HG03342 (cell line): ENCODE measurements at regions not wholly inside any gene's neighbourhood (a gene's known extent, or its start where the extent isn't known, plus 50 kb on each side); places are given as distances from the start of the nearest gene placed in this dataset.

Experiments
- ATAC-seq: cut with Tn5 transposase; IDR thresholded peaks from one replicate; pipeline ENCODE4 v1.9.1; 2021; ENCODE audit warnings: mild to moderate bottlenecking, moderate library complexity; ENCODE audit not compliant: unreplicated experiment

GRCh38 chr2:150319658-150320555, 167.6 kb downstream of the RND3 start:
- ATAC-seq, result no peak

DNA sequence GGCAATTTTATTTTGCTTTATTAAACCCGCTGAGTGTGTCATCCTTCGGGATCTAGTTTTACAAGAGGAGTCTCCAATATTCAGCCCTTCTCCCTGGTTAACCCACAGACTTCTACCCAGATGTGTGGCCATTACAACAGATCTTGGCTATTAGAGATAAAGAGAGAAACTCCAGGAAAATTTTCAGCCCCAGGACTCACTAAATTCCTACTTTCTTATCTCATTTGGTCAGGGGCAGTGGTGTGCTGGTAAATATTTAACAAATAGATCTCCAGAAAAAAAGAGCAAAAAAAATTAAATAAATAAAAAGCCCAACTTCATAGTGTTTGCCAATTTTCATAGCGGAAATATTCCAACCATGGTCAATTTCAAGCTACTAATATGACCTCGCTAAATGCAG, 168.4 kb downstream of the RND3 start:
- ATAC-seq, result no peak

DNA sequence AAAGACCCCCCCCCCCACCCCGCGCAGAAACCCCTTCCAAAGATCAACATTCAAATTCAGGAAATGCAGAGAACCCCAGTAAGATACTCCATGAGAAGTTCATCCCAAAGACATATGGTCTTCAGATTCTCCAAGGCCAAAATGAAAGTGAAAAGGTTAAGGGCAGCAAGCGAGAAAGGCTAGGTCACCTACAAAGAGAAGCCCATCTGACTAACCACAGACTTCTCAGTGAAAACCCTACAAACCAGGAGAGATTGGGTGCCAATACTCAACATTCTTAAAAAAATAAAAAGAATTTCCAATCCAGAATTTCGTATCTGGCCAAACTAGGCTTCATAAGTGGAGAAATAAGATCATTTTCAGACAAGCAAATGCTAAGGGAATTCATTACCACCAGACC, 175.2 kb downstream of the RND3 start:
- ATAC-seq, result no peak

DNA sequence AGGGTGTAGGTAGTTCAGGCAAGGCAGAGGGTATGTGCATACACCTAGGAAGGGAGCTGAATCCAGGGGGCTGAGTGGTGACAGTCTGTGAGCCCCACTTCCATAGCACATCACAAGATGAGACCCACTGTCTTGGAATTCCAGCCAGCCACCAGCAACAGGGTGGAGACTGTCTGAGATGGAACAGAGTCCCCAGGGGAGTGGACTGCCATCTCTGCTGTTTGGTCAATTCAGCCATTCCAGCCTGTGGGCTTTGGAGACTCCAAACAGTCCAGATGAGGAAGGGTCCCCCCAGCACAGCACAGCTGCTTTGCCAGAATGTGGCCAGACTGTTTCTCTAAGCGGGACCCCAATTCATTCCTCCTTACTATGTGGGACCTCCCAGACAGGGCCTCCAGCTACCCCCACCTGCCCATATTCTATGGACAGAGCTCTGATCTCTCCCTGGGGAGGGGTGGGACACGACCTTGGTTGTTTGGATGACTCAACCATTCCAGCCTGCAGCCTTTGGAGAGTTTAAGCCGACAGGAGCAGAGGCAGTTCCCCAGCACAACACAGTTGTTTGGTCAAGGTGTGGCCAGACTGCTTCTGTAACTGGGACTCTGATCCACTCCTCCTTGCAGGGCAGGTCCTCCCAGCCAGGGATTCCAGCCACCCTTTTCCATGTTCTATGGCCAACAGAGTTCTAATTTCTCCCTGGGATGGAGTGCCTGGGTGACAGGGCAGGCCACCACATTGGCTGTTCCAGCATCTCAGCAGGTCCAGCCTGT, 178.0 kb downstream of the RND3 start:
- no peak for ATAC-seq

GRCh38 chr2:150307258-150307657, 180.2 kb downstream of the RND3 start:
- no peak for ATAC-seq

- no peak for ATAC-seq
Observed at GRCh38 chr2:150303281-150303680, 184.2 kb downstream of the RND3 start.

GRCh38 chr2:150298571-150299305, 188.7 kb downstream of the RND3 start:
- ATAC-seq, result no peak

DNA sequence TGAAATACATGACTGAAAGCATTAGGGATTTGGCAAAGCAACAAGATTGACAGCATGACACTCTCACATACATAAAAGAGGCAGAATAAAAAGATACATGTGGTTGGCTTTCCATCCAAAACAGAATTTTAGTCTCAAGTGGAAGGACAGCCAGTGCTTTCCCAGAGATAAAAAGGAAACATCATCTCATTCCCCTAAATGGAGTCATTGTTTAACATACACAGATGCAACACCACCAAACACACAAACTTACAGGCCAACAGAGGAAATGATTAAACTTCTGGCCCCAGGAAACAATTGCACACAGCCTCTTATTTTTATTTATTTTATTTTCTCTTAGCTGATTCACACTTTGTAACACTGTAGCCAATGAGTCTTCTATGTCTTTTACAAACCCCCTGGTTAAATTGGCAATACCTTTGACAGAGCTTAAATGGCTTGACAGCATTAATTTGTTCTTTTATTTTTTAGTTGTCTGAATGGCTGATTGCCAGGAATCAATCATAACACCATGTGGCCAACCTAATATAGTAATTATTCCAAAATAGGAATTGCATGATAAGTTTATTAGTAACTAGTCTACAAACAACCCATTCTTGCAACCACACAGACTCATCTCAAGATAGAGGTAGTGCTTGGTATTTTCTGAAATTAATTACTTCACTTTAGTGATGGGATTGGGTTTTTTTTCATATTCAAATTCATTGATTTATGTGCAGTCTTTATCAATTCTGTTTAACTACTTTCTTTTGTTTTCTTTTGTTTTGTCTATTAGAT, 190.5 kb downstream of the RND3 start:
- ATAC-seq, result no peak

DNA sequence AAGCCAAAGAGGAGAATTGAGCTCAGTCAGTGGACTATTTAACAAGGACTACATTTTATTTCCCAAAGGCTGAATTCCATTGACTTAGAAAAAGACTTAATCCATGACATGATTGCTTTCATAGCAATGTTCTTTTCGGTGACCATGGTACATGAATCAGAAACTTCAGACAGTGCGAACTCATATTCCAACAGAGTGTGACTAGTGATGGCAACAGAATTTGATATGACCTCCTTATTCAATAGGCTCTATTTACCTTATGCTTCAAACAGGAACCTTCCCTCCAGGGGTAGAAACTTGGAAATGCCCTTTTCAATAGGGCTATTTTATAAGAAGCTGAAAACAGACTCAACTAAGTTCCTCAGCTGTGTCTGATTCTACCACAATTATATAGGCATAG, 191.9 kb downstream of the RND3 start:
- no peak for ATAC-seq

GRCh38 chr2:150293771-150294170, 193.7 kb downstream of the RND3 start:
- ATAC-seq, result no peak

DNA sequence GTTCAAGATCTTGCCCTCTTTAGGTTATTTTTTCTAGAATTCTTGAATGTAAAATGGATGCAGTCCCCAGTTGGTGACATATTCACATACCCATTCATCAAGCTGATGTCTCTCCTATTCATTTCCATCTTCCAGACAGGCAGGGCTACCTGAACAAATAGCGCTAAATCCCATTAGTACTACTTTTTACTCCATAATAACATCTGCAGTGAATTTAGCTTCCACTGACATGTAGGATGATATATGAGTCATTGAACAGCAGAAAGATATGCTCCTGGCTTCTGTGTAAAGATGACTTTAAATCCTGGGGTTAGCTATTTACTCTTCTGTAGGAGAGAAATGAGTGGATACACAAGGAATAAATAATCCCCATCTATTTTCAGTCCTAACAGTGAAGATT, 194.7 kb downstream of the RND3 start:
- no peak for ATAC-seq

- no peak for ATAC-seq
Observed at GRCh38 chr2:150292192-150292591, 195.3 kb downstream of the RND3 start.

DNA sequence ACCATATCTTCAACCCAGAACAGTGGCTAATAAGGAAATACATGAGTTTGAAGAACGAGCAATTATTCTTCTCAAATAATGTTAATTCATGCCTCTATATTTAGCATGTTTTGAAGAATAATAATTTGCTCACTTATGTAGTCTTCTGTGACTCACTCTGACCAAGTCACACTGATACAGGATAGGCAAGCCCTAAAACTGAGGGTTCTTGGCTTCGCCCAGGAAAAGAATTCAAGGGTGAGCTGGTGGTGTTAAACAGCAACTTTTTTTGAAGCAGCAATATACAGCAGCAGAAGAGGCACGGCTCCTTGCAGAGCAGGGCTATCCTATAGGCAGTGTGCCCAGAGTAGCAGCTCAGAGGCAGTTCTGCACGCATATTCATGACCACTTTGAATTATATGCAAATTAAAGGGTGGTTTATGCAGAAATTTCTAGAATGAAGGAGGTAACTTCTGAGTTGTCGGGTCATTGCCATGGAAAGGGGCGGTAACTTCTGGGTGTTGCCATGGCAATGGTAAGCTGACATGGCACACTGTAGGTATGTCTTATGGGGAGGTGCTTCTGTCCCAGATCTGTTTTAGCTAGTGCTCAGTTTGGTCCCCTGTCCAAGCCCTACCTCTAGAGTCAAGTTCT, 200.6 kb downstream of the RND3 start:
- no peak for ATAC-seq

DNA sequence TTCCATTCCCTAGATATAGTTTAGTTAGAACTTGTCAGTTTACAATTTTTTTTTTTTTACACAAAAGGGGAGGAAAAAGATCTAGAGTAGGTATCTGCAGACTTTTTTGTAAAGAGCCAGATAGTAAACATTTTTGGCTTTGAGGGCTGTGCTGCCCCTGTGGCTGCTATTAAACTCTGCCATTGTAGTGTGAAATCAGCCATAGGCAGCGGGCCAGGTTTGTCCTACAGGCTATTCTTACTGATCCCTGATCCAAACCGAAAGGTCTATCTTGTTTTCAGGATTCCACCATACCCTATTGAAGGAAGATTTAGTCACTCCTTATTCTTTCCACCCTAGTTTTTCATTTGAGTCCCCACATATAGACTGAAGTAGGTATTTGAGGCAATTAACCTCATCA, 203.4 kb downstream of the RND3 start:
- ATAC-seq, result no peak

- ATAC-seq, result no peak
Observed at GRCh38 chr2:150282771-150283371, 204.6 kb downstream of the RND3 start.

DNA sequence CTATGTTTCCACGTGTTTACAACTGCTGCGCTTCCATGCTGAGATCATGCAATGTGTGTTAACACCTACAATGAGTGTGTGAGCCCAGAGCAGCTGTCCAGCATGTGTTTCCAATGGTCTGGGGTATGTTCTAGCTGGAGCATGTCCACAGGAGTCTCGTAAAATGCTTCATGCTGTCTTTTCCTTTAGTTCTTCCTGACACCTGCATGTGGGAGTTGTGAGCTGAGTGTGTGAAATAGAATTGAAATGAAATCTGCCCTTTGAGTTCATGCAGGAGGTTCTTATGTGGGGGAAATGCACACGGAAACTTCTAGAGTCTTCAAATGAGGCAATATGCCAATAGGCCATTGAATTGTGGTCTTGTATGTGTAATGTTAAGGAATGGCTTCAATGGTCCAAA, 205.1 kb downstream of the RND3 start:
- no peak for ATAC-seq

DNA sequence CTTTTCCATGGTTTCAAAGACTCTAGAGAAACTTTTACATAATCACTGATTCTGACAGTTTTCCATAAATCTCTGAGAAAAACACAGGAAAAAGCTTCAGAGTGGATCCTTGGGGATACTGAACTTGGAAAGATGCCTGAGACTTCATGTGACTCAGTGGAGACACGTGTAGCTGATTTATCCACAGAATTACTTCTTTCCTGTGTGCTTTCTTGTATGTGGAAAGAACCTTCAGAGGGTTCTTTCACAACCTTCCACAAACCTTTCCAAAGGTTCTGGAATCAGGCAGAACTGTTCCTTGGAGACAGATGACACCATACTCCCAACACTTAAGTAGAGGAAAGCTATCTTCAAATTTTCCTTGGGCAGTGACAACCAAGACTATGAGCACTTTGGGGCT, 207.2 kb downstream of the RND3 start:
- ATAC-seq, result no peak

- ATAC-seq, result no peak
Observed at GRCh38 chr2:150279686-150280085, 207.8 kb downstream of the RND3 start.

DNA sequence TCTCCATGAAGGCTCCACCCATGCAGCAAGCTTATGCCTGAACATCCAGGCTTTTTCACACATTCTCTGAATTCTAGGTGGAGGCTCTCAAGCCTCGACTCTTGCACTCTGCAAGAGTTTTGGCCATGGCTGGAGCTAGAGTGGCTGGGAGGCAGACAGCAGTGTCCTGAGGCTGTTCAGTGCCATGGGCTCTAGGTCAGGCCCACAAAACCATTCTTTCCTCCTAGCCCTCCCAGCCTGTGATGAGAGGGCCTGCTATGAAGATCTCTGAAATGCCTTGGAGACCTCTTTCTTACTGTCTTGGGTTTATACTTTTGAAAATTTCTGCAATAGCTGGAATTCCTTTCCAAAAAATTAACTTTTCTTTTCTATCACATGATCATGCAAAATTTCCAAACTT, 210.7 kb downstream of the RND3 start:
- ATAC-seq, result no peak

- no peak for ATAC-seq
Observed at GRCh38 chr2:150274108-150274507, 213.4 kb downstream of the RND3 start.
